Thoracic aorta (tissue), 2 donors: ENCODE measurements at regions not wholly inside any gene's neighbourhood (a gene's known extent, or its start where the extent isn't known, plus 50 kb on each side); places are given as distances from the start of the nearest gene placed in this dataset.

ENCODE experiments used
- ATAC-seq: fragments of 150-250 bp; one replicate; pipeline ENCODE4 v1.8.0; 2017; ENCODE audit warnings: low read depth; ENCODE audit not compliant: insufficient number of reproducible peaks, low FRiP score
- DNase-seq: peaks from one replicate; pipeline ENCODE4 v3.0.0-alpha.2; 2020; ENCODE audit warnings: low spot score
- H3K27ac ChIP-seq, 2 donors: fragments of 200-600 bp; sonication (generic); 1 replicate in 1 of 2; 2 replicates in 1 of 2; pipeline ENCODE4 v1.5.1; 2016; ENCODE audit warnings: mild to moderate bottlenecking in 2 of 2, moderate library complexity in 2 of 2
- H3K27me3 ChIP-seq: fragments of 200-600 bp; sonication (generic); replicated peaks from 2 replicates; pipeline ENCODE4 v1.6.0; 2016; ENCODE audit warnings: mild to moderate bottlenecking; ENCODE audit not compliant: insufficient read depth
- H3K36me3 ChIP-seq: fragments of 200-600 bp; sonication (generic); one replicate; pipeline ENCODE4 v1.5.1; 2016
- H3K4me1 ChIP-seq, 2 donors: fragments of 200-600 bp; sonication (generic); 1 replicate in 1 of 2; 2 replicates in 1 of 2; pipeline versions ENCODE4 v1.5.1 to v1.6.0; 2016; ENCODE audit warnings: low read depth in 2 of 2, mild to moderate bottlenecking in 1 of 2; ENCODE audit not compliant: control insufficient read depth in 1 of 2
- H3K4me3 ChIP-seq: fragments of 200-600 bp; sonication (generic); 2 replicates; pipeline ENCODE4 v1.5.1; 2016; ENCODE audit warnings: mild to moderate bottlenecking
- H3K9me3 ChIP-seq: fragments of 200-600 bp; sonication (generic); 2 replicates; pipeline ENCODE4 v1.5.1; 2016
- CTCF ChIP-seq: fragments of 200-600 bp; sonication (generic); IDR thresholded peaks from one replicate; pipeline ENCODE4 v1.5.1; 2019; ENCODE audit warnings: antibody characterized with exemption

GRCh38 chr1:244174922-244175521 is 123.9 kb downstream of the ZBTB18 start:
- TF ChIP-seq CTCF, result no peak
- ATAC-seq (no peak), DNase-seq (no peak)
- no peaks in the 10 kb centered on the region for H3K9me3 ChIP-seq
- H3K4me1 ChIP-seq, result peaks cover 3 to 7% of the 10 kb centered on the region in 2 donors
- H3K36me3 ChIP-seq, result no peaks in the 10 kb centered on the region
- H3K27me3 ChIP-seq, result no peaks in the 10 kb centered on the region
- H3K27ac ChIP-seq, result no peak overlapping the region
- H3K4me3 ChIP-seq, result no peak overlapping the region

GRCh38 chr1:244176201-244176600 is 125.1 kb downstream of the ZBTB18 start:
- DNase-seq (no peak), ATAC-seq (no peak)
- Histone ChIP-seq H3K4me3 (no peak overlapping the region), H3K27ac (no peak overlapping the region), H3K36me3 (no peaks in the 10 kb centered on the region), H3K27me3 (no peaks in the 10 kb centered on the region), H3K4me1 (peaks cover 3 to 7% of the 10 kb centered on the region in 2 donors), H3K9me3 (no peaks in the 10 kb centered on the region)
- TF ChIP-seq CTCF, result no peak

GRCh38 chr1:244180256-244180655 is 129.2 kb downstream of the ZBTB18 start:
- Histone ChIP-seq H3K9me3 (no peaks in the 10 kb centered on the region), H3K27me3 (no peaks in the 10 kb centered on the region), H3K4me3 (no peak overlapping the region), H3K36me3 (no peaks in the 10 kb centered on the region), H3K27ac (no peak overlapping the region), H3K4me1 (no peaks in the 10 kb centered on the region)
- no peak for DNase-seq
- no peak for ATAC-seq
- TF ChIP-seq CTCF, result no peak

- no peak for TF ChIP-seq CTCF
- no peaks in the 10 kb centered on the region for H3K4me1 ChIP-seq
- no peaks in the 10 kb centered on the region for H3K9me3 ChIP-seq
- H3K27ac ChIP-seq, result no peak overlapping the region
- H3K4me3 ChIP-seq, result no peak overlapping the region
- H3K27me3 ChIP-seq, result no peaks in the 10 kb centered on the region
- ATAC-seq (no peak), DNase-seq (no peak)
- no peaks in the 10 kb centered on the region for H3K36me3 ChIP-seq
Measured at GRCh38 chr1:244181867-244182266, 130.8 kb downstream of the ZBTB18 start.

GRCh38 chr1:244183037-244183436 is 132.0 kb downstream of the ZBTB18 start:
- Histone ChIP-seq H3K9me3 (no peaks in the 10 kb centered on the region), H3K36me3 (no peaks in the 10 kb centered on the region), H3K4me1 (no peaks in the 10 kb centered on the region), H3K27ac (no peak overlapping the region), H3K4me3 (no peak overlapping the region), H3K27me3 (no peaks in the 10 kb centered on the region)
- no peak for TF ChIP-seq CTCF
- ATAC-seq (no peak), DNase-seq (no peak)
